ENCODE measurements at regions not wholly inside any gene's neighbourhood (a gene's known extent, or its start where the extent isn't known, plus 50 kb on each side); places are given as distances from the start of the nearest gene placed in this dataset.
"Not testable (repeated sequence)": the region's sequence is repeated elsewhere in the genome, so short reads cannot be mapped to it uniquely, and the experiment has no call there.

GRCh38 chr9:39566782-39567181, 211.3 kb downstream of the SPATA31A1 start:
- not testable (repeated sequence) for DNase-seq (ENCODE audit: low read depth in 2 of 3, low spot score in 2 of 3)

- not testable (repeated sequence) for DNase-seq (ENCODE audit: low read depth in 2 of 3, low spot score in 2 of 3)
These were observed 211.9 kb downstream of the SPATA31A1 start for GRCh38 chr9:39567396-39567795.

GRCh38 chr9:39568900-39569299, 213.4 kb downstream of the SPATA31A1 start:
- not testable (repeated sequence) for DNase-seq (ENCODE audit: low read depth in 2 of 3, low spot score in 2 of 3)

- DNase-seq (ENCODE audit: low read depth in 2 of 3, low spot score in 2 of 3) = not testable (repeated sequence)
These were observed 217.9 kb downstream of the SPATA31A1 start for GRCh38 chr9:39573024-39574022.

- not testable (repeated sequence) for DNase-seq (ENCODE audit: low read depth in 2 of 3, low spot score in 2 of 3)
These were observed 223.5 kb downstream of the SPATA31A1 start for GRCh38 chr9:39579000-39579399.

- DNase-seq (ENCODE audit: low read depth in 2 of 3, low spot score in 2 of 3) = not testable (repeated sequence)
These were observed 225.8 kb downstream of the SPATA31A1 start for GRCh38 chr9:39581296-39581695.

- DNase-seq (ENCODE audit: low read depth in 2 of 3, low spot score in 2 of 3) = not testable (repeated sequence)
These were observed 227.4 kb downstream of the SPATA31A1 start for GRCh38 chr9:39582677-39583412.

GRCh38 chr9:39583413-39583747, 227.9 kb downstream of the SPATA31A1 start:
- DNase-seq (ENCODE audit: low read depth in 2 of 3, low spot score in 2 of 3) = not testable (repeated sequence)

GRCh38 chr9:39585233-39585632, 229.8 kb downstream of the SPATA31A1 start:
- DNase-seq (ENCODE audit: low read depth in 2 of 3, low spot score in 2 of 3) = not testable (repeated sequence)

GRCh38 chr9:39587844-39588499, 232.5 kb downstream of the SPATA31A1 start:
- no peak for DNase-seq (ENCODE audit: low read depth in 2 of 3, low spot score in 2 of 3)

GRCh38 chr9:39588500-39589137, 233.2 kb downstream of the SPATA31A1 start:
- no peak for DNase-seq (ENCODE audit: low read depth in 2 of 3, low spot score in 2 of 3)

GRCh38 chr9:39604089-39604488, 248.6 kb downstream of the SPATA31A1 start:
- not testable (repeated sequence) for DNase-seq (ENCODE audit: low read depth in 2 of 3, low spot score in 2 of 3)

GRCh38 chr9:39611449-39612231, 256.2 kb downstream of the SPATA31A1 start:
- DNase-seq (ENCODE audit: low read depth in 2 of 3, low spot score in 2 of 3) = not testable (repeated sequence)

GRCh38 chr9:39616480-39616879, 261.0 kb downstream of the SPATA31A1 start:
- not testable (repeated sequence) for DNase-seq (ENCODE audit: low read depth in 2 of 3, low spot score in 2 of 3)

- DNase-seq (ENCODE audit: low read depth in 2 of 3, low spot score in 2 of 3) = not testable (repeated sequence)
These were observed 268.6 kb downstream of the SPATA31A1 start for GRCh38 chr9:39624048-39624447.

- DNase-seq (ENCODE audit: low read depth in 2 of 3, low spot score in 2 of 3) = not testable (repeated sequence)
These were observed 276.6 kb downstream of the SPATA31A1 start for GRCh38 chr9:39632071-39632470.

GRCh38 chr9:39649029-39649428, 293.6 kb downstream of the SPATA31A1 start:
- not testable (repeated sequence) for DNase-seq (ENCODE audit: low read depth in 2 of 3, low spot score in 2 of 3)

GRCh38 chr9:39656960-39657603, 301.6 kb downstream of the SPATA31A1 start:
- DNase-seq (ENCODE audit: low read depth in 2 of 3, low spot score in 2 of 3) = not testable (repeated sequence)

GRCh38 chr9:39663020-39663419, 307.6 kb downstream of the SPATA31A1 start:
- DNase-seq (ENCODE audit: low read depth in 2 of 3, low spot score in 2 of 3) = not testable (repeated sequence)

Data from activated CD8-positive, alpha-beta memory T cell treated with anti-CD3 and anti-CD28 coated beads for 48 hours (primary cell).